Panc1 (cell line): ENCODE measurements at regions not wholly inside any gene's neighbourhood (a gene's known extent, or its start where the extent isn't known, plus 50 kb on each side); places are given as distances from the start of the nearest gene placed in this dataset.

Experiments used
- ATAC-seq: fragments of 200-7000 bp; cut with Tn5 transposase; 2 replicates; pipeline ENCODE4 v1.9.1; 2020; ENCODE audit warnings: mild to moderate bottlenecking, moderate library complexity
- BruUV-seq: library from RNA; stranded (reverse); fragments of 400-500 nt; replicated peaks from 2 replicates; lab custom pipeline; 2021; lab: Mats Ljungman, UMichigan
- CTCF ChIA-PET: fragments of 300-600 bp; sonication (Branson Sonifier 250); formaldehyde crosslinking; loops from one replicate; lab custom pipeline; 2022; ENCODE audit warnings: antibody characterized with exemption; lab: Charles Lee
- POLR2A ChIA-PET: fragments of 300-600 bp; sonication (Branson Sonifier 250); formaldehyde crosslinking; loops from one replicate; lab custom pipeline; 2022; ENCODE audit warnings: antibody characterized with exemption; lab: Charles Lee
- DNase-seq: peaks from one replicate; pipeline ENCODE4 v3.0.0-alpha.2; 2010; ENCODE audit warnings: low read depth, low spot score
- H3K27ac ChIP-seq: 2 replicates; pipeline ENCODE4 v1.5.1; 2011; ENCODE audit warnings: mild to moderate bottlenecking, low read length, inconsistent platforms
- H3K27me3 ChIP-seq: fragments of 200-500 bp; sonication (Bioruptor generic); 2 replicates; pipeline ENCODE4 v1.6.0; 2014; ENCODE audit warnings: low read length, inconsistent platforms; ENCODE audit not compliant: control insufficient read depth, insufficient read depth
- H3K36me3 ChIP-seq: fragments of 200-500 bp; sonication (Bioruptor generic); 2 replicates; pipeline ENCODE4 v1.5.1; 2014; ENCODE audit warnings: inconsistent platforms, mild to moderate bottlenecking, low read length, moderate library complexity; ENCODE audit not compliant: control insufficient read depth, insufficient read depth
- H3K4me1 ChIP-seq: 2 replicates; pipeline ENCODE4 v1.5.1; 2011; ENCODE audit warnings: inconsistent platforms, mild to moderate bottlenecking, low read length, moderate library complexity; ENCODE audit not compliant: control insufficient read depth, insufficient read depth
- H3K4me3 ChIP-seq, 2 experiments: 2 replicates each; pipeline ENCODE4 v1.5.1; 2011 to 2012; ENCODE audit warnings: low read depth in 2 of 2, low read length in 2 of 2, mild to moderate bottlenecking in 2 of 2, inconsistent platforms in 1 of 2, moderate library complexity in 1 of 2
- H3K9me3 ChIP-seq: fragments of 200-500 bp; sonication (Bioruptor generic); 2 replicates; pipeline ENCODE4 v1.5.1; 2014; ENCODE audit warnings: low read depth, mild to moderate bottlenecking, inconsistent platforms, low read length, moderate library complexity; ENCODE audit not compliant: control insufficient read depth, insufficient read depth
- CTCF ChIP-seq: fragments of 450-650 bp; IDR thresholded peaks from 2 replicates; pipeline ENCODE4 v1.5.1; 2017; ENCODE audit warnings: mild to moderate bottlenecking
- POLR2AphosphoS5 ChIP-seq: IDR thresholded peaks from 2 replicates; pipeline ENCODE4 v1.6.1; 2012; ENCODE audit warnings: mild to moderate bottlenecking, low read depth, low read length, moderate library complexity
- REST ChIP-seq, 2 experiments: IDR thresholded peaks; 2 replicates each; pipeline ENCODE4 v1.6.1; 2011 to 2012; ENCODE audit warnings: low read depth in 2 of 2, control low read depth in 1 of 2, low read length in 1 of 2, mild to moderate bottlenecking in 1 of 2, moderate library complexity in 1 of 2; ENCODE audit not compliant: insufficient read depth in 1 of 2
- SIN3A ChIP-seq: IDR thresholded peaks from 2 replicates; pipeline ENCODE4 v1.6.1; 2012; ENCODE audit warnings: low read depth, mild to moderate bottlenecking, low read length, moderate library complexity, borderline replicate concordance; ENCODE audit not compliant: insufficient read depth
- TCF7L2 ChIP-seq: IDR thresholded peaks from 2 replicates; pipeline ENCODE4 v1.6.1; 2011; ENCODE audit warnings: mild to moderate bottlenecking, low read depth, low read length, inconsistent platforms
- in situ Hi-C: cut with HindIII; loops from 2 replicates; pipeline ENCODE4 v1.10.0; 2016; ENCODE audit warnings: low sequenced_read_pairs, low pct_unique_long_range_greater_than_20kb
- intact Hi-C: fragments of 100-400 bp; cut with micrococcal nuclease; formaldehyde crosslinking; loops from one replicate; pipeline ENCODE4 v1.10.0; 2022; ENCODE audit not compliant: unreplicated experiment

- Histone ChIP-seq H3K4me3 (no peak overlapping the region), H3K36me3 (no peaks in the 10 kb centered on the region), H3K4me1 (no peaks in the 10 kb centered on the region), H3K27me3 (no peaks in the 10 kb centered on the region), H3K9me3 (no peaks in the 10 kb centered on the region), H3K27ac (no peak overlapping the region)
- CTCF ChIA-PET = no interaction called here
- ATAC-seq (no peak), DNase-seq (no peak)
- no peak for TF ChIP-seq SIN3A
- no peak for TF ChIP-seq POLR2AphosphoS5
- TF ChIP-seq CTCF = no peak
- TF ChIP-seq TCF7L2 = no peak
- TF ChIP-seq REST (IDR thresholded peaks at IDR 0.05; ENCODE audit: insufficient read depth in 1 of 2, low read depth in 2 of 2, low read length in 1 of 2) = no peak
- intact Hi-C loops = no loop called here
- no TSS peak for BruUV-seq
- POLR2A ChIA-PET = no interaction called here
- in situ Hi-C loops = no loop called here
Measured at GRCh38 chrX:1809581-1809980, 194.7 kb downstream of the ASMT start.

- H3K36me3 ChIP-seq = no peaks in the 10 kb centered on the region
- no peak for DNase-seq
- CTCF ChIA-PET = no interaction called here
- BruUV-seq = no TSS peak
- H3K27ac ChIP-seq = no peak overlapping the region
- in situ Hi-C loops = no loop called here
- no peak overlapping the region for H3K4me3 ChIP-seq
- H3K27me3 ChIP-seq = no peaks in the 10 kb centered on the region
- POLR2A ChIA-PET = no interaction called here
- no peak for ATAC-seq
- TF ChIP-seq SIN3A (no peak), REST (IDR thresholded peaks at IDR 0.05; ENCODE audit: insufficient read depth in 1 of 2, low read depth in 2 of 2, low read length in 1 of 2) (no peak), POLR2AphosphoS5 (no peak), CTCF (no peak), TCF7L2 (no peak)
- no peaks in the 10 kb centered on the region for H3K4me1 ChIP-seq
- no peaks in the 10 kb centered on the region for H3K9me3 ChIP-seq
- intact Hi-C loops = no loop called here
Measured at GRCh38 chrX:1813809-1814208, 198.9 kb downstream of the ASMT start.
